ENCODE measurements at regions not wholly inside any gene's neighbourhood (a gene's known extent, or its start where the extent isn't known, plus 50 kb on each side); places are given as distances from the start of the nearest gene placed in this dataset.

DNA sequence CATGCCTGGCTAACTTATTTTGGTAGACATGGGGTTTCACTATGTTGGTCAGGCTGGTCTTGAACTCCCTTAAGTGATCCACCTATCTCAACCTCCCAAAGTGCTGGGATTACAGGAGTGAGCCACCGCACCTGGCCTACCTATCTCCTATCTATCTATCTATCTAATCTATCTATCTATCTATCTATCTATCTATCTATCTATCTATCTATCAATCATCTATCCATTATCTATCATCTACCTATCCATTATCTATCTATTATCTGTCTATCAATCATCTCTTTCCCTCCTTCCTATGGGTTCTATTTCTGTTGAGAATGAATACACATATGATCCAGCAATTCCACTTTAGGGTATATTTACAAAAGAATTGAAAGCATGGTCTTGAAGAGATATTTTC lies 194.2 kb upstream of the ARG1 start:
- H3K9me2 ChIP-seq (ENCODE audit: insufficient read depth) = peaks cover 8% of the 10 kb centered on the region
- H2AFZ ChIP-seq = no peak overlapping the region
- DNase-seq (ENCODE audit: low spot score) (no peak), ATAC-seq (no peak)
- no peak overlapping the region for H3K4me3 Mint-ChIP-seq
- TF ChIP-seq, protein P1, sequence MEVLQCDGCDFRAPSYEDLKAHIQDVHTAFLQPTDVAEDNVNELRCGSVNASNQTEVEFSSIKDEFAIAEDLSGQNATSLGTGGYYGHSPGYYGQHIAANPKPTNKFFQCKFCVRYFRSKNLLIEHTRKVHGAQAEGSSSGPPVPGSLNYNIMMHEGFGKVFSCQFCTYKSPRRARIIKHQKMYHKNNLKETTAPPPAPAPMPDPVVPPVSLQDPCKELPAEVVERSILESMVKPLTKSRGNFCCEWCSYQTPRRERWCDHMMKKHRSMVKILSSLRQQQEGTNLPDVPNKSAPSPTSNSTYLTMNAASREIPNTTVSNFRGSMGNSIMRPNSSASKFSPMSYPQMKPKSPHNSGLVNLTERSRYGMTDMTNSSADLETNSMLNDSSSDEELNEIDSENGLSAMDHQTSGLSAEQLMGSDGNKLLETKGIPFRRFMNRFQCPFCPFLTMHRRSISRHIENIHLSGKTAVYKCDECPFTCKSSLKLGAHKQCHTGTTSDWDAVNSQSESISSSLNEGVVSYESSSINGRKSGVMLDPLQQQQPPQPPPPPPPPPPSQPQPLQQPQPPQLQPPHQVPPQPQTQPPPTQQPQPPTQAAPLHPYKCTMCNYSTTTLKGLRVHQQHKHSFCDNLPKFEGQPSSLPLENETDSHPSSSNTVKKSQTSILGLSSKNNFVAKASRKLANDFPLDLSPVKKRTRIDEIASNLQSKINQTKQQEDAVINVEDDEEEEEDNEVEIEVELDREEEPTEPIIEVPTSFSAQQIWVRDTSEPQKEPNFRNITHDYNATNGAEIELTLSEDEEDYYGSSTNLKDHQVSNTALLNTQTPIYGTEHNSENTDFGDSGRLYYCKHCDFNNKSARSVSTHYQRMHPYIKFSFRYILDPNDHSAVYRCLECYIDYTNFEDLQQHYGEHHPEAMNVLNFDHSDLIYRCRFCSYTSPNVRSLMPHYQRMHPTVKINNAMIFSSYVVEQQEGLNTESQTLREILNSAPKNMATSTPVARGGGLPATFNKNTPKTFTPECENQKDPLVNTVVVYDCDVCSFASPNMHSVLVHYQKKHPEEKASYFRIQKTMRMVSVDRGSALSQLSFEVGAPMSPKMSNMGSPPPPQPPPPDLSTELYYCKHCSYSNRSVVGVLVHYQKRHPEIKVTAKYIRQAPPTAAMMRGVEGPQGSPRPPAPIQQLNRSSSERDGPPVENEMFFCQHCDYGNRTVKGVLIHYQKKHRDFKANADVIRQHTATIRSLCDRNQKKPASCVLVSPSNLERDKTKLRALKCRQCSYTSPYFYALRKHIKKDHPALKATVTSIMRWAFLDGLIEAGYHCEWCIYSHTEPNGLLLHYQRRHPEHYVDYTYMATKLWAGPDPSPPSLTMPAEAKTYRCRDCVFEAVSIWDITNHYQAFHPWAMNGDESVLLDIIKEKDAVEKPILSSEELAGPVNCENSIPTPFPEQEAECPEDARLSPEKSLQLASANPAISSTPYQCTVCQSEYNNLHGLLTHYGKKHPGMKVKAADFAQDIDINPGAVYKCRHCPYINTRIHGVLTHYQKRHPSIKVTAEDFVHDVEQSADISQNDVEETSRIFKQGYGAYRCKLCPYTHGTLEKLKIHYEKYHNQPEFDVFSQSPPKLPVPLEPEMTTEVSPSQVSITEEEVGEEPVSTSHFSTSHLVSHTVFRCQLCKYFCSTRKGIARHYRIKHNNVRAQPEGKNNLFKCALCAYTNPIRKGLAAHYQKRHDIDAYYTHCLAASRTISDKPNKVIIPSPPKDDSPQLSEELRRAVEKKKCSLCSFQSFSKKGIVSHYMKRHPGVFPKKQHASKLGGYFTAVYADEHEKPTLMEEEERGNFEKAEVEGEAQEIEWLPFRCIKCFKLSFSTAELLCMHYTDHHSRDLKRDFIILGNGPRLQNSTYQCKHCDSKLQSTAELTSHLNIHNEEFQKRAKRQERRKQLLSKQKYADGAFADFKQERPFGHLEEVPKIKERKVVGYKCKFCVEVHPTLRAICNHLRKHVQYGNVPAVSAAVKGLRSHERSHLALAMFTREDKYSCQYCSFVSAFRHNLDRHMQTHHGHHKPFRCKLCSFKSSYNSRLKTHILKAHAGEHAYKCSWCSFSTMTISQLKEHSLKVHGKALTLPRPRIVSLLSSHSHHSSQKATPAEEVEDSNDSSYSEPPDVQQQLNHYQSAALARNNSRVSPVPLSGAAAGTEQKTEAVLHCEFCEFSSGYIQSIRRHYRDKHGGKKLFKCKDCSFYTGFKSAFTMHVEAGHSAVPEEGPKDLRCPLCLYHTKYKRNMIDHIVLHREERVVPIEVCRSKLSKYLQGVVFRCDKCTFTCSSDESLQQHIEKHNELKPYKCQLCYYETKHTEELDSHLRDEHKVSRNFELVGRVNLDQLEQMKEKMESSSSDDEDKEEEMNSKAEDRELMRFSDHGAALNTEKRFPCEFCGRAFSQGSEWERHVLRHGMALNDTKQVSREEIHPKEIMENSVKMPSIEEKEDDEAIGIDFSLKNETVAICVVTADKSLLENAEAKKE (CRISPR knock-in tag; IDR thresholded peaks at IDR 0.05) = no peak
- peaks cover 5% of the 10 kb centered on the region; the same call in 1 of the 3 replicates for H3K36me3 Mint-ChIP-seq (ENCODE audit: low read depth)
- H3K36me3 ChIP-seq (ENCODE audit: insufficient read depth) = no peaks in the 10 kb centered on the region; the same call in 1 of the 2 replicates
- H4K20me1 ChIP-seq (replicated peaks; ENCODE audit: insufficient read depth) = no peaks in the 10 kb centered on the region
- H3F3A ChIP-seq (replicated peaks; ENCODE audit: low read depth) = no peaks in the 10 kb centered on the region
- no peak overlapping the region for H3K4me2 ChIP-seq
- H3K4me3 ChIP-seq = no peak overlapping the region
- peaks cover 7% of the 10 kb centered on the region; the same call in 2 of the 3 replicates for H3K9me3 Mint-ChIP-seq
- H3K27me3 Mint-ChIP-seq (ENCODE audit: insufficient read depth, low read depth, poor library complexity) = no peaks in the 10 kb centered on the region
- H3K27ac ChIP-seq (ENCODE audit: low read depth) = no peak overlapping the region
- no peaks in the 10 kb centered on the region for H3K27me3 ChIP-seq (ENCODE audit: insufficient read depth)
- H3K4me1 ChIP-seq (ENCODE audit: insufficient read depth) = peaks cover 16% of the 10 kb centered on the region
- H3K79me2 ChIP-seq (replicated peaks; ENCODE audit: insufficient read depth) = no peaks in the 10 kb centered on the region
- H3K27ac Mint-ChIP-seq = no peak overlapping the region
- H3K4me1 Mint-ChIP-seq = peaks cover 15% of the 10 kb centered on the region

DNA sequence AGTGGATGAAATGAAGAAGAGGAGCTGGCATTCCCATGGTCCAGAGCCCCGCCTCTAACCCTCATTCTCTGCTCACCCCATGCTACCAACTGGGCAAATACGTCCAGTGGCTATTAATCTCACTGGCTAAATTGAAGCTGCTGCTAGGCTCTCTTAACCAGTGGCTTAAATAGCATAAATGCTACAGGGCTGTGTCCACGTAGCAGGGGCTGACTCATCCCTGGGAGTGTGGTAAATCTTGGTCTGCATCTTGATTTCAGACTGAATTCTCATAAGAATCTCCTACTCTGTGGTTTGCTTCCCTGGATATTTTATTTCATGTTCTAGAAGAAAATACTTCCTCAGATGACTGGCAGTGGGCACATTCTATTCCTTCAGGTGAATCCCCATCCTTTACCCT lies 193.1 kb upstream of the ARG1 start:
- Mint-ChIP-seq H3K36me3 (ENCODE audit: low read depth) (peaks cover 6% of the 10 kb centered on the region; the same call in 1 of the 3 replicates), H3K9me3 (peaks cover 7% of the 10 kb centered on the region; the same call in 2 of the 3 replicates), H3K27me3 (ENCODE audit: insufficient read depth, low read depth, poor library complexity) (no peaks in the 10 kb centered on the region), H3K27ac (no peak overlapping the region), H3K4me1 (peaks cover 20% of the 10 kb centered on the region), H3K4me3 (no peak overlapping the region)
- no peaks in the 10 kb centered on the region; the same call in 1 of the 2 replicates for H3F3A ChIP-seq (replicated peaks; ENCODE audit: low read depth)
- H3K36me3 ChIP-seq (ENCODE audit: insufficient read depth) = no peaks in the 10 kb centered on the region; the same call in 1 of the 2 replicates
- H3K4me1 ChIP-seq (ENCODE audit: insufficient read depth) = peaks cover 25% of the 10 kb centered on the region
- H3K79me2 ChIP-seq (replicated peaks; ENCODE audit: insufficient read depth) = no peaks in the 10 kb centered on the region
- DNase-seq (ENCODE audit: low spot score) = no peak
- H3K9me2 ChIP-seq (ENCODE audit: insufficient read depth) = peaks cover 7% of the 10 kb centered on the region
- no peak for ATAC-seq
- H3K4me3 ChIP-seq = no peak overlapping the region
- no peak overlapping the region for H3K27ac ChIP-seq (ENCODE audit: low read depth)
- H3K4me2 ChIP-seq = no peak overlapping the region
- no peak overlapping the region for H2AFZ ChIP-seq
- no peaks in the 10 kb centered on the region for H4K20me1 ChIP-seq (replicated peaks; ENCODE audit: insufficient read depth)
- no peaks in the 10 kb centered on the region for H3K27me3 ChIP-seq (ENCODE audit: insufficient read depth)
- TF ChIP-seq, protein P1 (CRISPR knock-in tag; IDR thresholded peaks at IDR 0.05) = no peak
- TF ChIP-seq ZNF331 (CRISPR knock-in tag; IDR thresholded peaks at IDR 0.05; ENCODE audit: low read depth) (no peak), EZH2 (IDR thresholded peaks at IDR 0.05; ENCODE audit: low read depth, unreplicated experiment) (no peak), NANOG (IDR thresholded peaks at IDR 0.05; ENCODE audit: borderline replicate concordance) (no peak), CREB1 (CRISPR knock-in tag; IDR thresholded peaks at IDR 0.05; ENCODE audit: low read depth) (no peak), ZNF114 (CRISPR knock-in tag; IDR thresholded peaks at IDR 0.05) (no peak), JUNB (IDR thresholded peaks at IDR 0.05; ENCODE audit: unreplicated experiment) (no peak)

Data from GM23338 (cell line).